HEK293T (cell line): ENCODE measurements at regions not wholly inside any gene's neighbourhood (a gene's known extent, or its start where the extent isn't known, plus 50 kb on each side); places are given as distances from the start of the nearest gene placed in this dataset.

Source experiments
- ARNT ChIP-seq: fragments of 450-650 bp; IDR thresholded peaks from 2 replicates; pipeline ENCODE4 v1.6.1; 2017; ENCODE audit warnings: mild to moderate bottlenecking
- BHLHE40 ChIP-seq: fragments of 450-650 bp; IDR thresholded peaks from 2 replicates; pipeline ENCODE4 v1.6.1; 2016; ENCODE audit warnings: mild to moderate bottlenecking, moderate library complexity, borderline replicate concordance
- CTBP1 ChIP-seq: fragments of 450-650 bp; IDR thresholded peaks from 2 replicates; pipeline ENCODE4 v1.6.1; 2016; ENCODE audit warnings: borderline replicate concordance
- FOXA1 ChIP-seq: fragments of 450-650 bp; IDR thresholded peaks from 2 replicates; pipeline ENCODE4 v1.6.1; 2016; ENCODE audit warnings: mild to moderate bottlenecking
- FOXM1 ChIP-seq: fragments of 450-650 bp; IDR thresholded peaks from 2 replicates; pipeline ENCODE4 v1.6.1; 2017; ENCODE audit warnings: mild to moderate bottlenecking, borderline replicate concordance
- HDGF ChIP-seq: fragments of 450-650 bp; IDR thresholded peaks from 2 replicates; pipeline ENCODE4 v1.6.1; 2017; ENCODE audit warnings: antibody characterized with exemption, borderline replicate concordance
- LEF1 ChIP-seq: fragments of 450-650 bp; IDR thresholded peaks from 2 replicates; pipeline ENCODE4 v1.6.1; 2017; ENCODE audit warnings: mild to moderate bottlenecking, borderline replicate concordance
- SP1 ChIP-seq: fragments of 450-650 bp; IDR thresholded peaks from 2 replicates; pipeline ENCODE4 v1.6.1; 2017
- TARDBP ChIP-seq: fragments of 450-650 bp; IDR thresholded peaks from 2 replicates; pipeline ENCODE4 v1.6.1; 2016
- ZNF384 ChIP-seq: fragments of 450-650 bp; IDR thresholded peaks from 2 replicates; pipeline ENCODE4 v1.6.1; 2016
- TF ChIP-seq, protein P1 (sequence below): fragments of 450-650 bp; IDR thresholded peaks from 2 replicates; pipeline ENCODE4 v1.6.1; 2016

DNA sequence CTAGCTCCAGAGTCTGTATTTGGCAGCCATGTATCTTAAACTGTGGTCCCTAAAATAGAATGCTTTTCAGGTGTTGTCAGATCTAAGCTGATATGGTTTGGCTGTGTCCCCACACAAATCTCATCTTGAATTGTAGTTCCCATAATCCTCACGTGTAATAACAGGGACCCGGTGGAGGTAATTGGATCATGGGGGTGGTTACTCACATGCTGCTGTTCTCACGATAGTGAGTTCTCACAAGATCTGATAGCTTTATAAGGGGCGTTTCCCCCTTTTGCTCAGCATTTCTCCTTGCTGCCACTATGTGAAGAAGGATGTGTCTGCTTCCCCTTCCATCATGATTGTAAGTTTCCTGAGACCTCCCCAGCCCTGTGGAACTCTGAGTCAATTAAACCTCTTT is 199.9 kb upstream of the ISX start:
- TF ChIP-seq BHLHE40 (no peak), CTBP1 (no peak), FOXA1 (no peak), FOXM1 (no peak), TARDBP (no peak), SP1 (no peak), HDGF (no peak), ARNT (no peak), LEF1 (no peak), ZNF384 (no peak)
- TF ChIP-seq, protein P1, sequence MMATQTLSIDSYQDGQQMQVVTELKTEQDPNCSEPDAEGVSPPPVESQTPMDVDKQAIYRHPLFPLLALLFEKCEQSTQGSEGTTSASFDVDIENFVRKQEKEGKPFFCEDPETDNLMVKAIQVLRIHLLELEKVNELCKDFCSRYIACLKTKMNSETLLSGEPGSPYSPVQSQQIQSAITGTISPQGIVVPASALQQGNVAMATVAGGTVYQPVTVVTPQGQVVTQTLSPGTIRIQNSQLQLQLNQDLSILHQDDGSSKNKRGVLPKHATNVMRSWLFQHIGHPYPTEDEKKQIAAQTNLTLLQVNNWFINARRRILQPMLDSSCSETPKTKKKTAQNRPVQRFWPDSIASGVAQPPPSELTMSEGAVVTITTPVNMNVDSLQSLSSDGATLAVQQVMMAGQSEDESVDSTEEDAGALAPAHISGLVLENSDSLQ: no peak
